Gastroesophageal sphincter (tissue), 3 donors: ENCODE measurements at regions not wholly inside any gene's neighbourhood (a gene's known extent, or its start where the extent isn't known, plus 50 kb on each side); places are given as distances from the start of the nearest gene placed in this dataset.

Experiments used
- POLR2A ChIP-seq, 2 donors: fragments of 450-650 bp; IDR thresholded peaks; one replicate each; pipeline ENCODE4 v1.6.1; 2017; ENCODE audit warnings: antibody characterized with exemption in 2 of 2, mild to moderate bottlenecking in 2 of 2, moderate library complexity in 1 of 2
- POLR2AphosphoS5 ChIP-seq: sonication (generic); formaldehyde crosslinking; IDR thresholded peaks from one replicate; pipeline ENCODE4 v1.6.1; 2017; ENCODE audit warnings: antibody characterized with exemption
- TF ChIP-seq, protein P1 (sequence below), 4 experiments: fragments of 200-600 bp in 2 of 4; fragments of 450-650 bp in 2 of 4; sonication (generic) in 1 of 4; IDR thresholded peaks; one replicate each; pipeline ENCODE4 v1.5.1; 2017 to 2019; ENCODE audit warnings: antibody characterized with exemption in 4 of 4, mild to moderate bottlenecking in 2 of 4, moderate library complexity in 2 of 4

DNA sequence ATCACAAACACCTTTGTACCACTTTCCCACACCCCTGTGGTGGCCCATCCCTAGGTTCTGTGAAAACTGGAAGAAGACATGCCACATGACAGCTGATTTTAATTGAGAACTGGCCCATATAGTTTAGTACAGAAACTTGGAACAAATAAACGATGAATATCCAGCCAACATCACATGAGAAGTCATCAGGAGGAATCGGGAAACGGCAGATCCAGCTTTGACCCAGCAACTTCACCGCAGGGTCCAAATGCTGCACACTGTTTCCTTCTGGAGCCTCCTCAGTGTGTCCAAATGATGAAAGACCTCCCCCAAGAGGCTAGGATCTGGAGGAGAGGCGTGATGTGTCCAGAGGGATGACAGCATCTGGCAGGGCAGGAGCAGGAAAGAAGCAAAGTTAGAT, 75.5 kb downstream of the COPS8 start:
- TF ChIP-seq POLR2AphosphoS5 (peak; percentile 46), POLR2A (IDR thresholded peaks at IDR 0.05) (no peak)
- TF ChIP-seq, protein P1, sequence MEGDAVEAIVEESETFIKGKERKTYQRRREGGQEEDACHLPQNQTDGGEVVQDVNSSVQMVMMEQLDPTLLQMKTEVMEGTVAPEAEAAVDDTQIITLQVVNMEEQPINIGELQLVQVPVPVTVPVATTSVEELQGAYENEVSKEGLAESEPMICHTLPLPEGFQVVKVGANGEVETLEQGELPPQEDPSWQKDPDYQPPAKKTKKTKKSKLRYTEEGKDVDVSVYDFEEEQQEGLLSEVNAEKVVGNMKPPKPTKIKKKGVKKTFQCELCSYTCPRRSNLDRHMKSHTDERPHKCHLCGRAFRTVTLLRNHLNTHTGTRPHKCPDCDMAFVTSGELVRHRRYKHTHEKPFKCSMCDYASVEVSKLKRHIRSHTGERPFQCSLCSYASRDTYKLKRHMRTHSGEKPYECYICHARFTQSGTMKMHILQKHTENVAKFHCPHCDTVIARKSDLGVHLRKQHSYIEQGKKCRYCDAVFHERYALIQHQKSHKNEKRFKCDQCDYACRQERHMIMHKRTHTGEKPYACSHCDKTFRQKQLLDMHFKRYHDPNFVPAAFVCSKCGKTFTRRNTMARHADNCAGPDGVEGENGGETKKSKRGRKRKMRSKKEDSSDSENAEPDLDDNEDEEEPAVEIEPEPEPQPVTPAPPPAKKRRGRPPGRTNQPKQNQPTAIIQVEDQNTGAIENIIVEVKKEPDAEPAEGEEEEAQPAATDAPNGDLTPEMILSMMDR (IDR thresholded peaks at IDR 0.05) = no peak
